GM10266 (cell line): ENCODE measurements at regions not wholly inside any gene's neighbourhood (a gene's known extent, or its start where the extent isn't known, plus 50 kb on each side); places are given as distances from the start of the nearest gene placed in this dataset.

ENCODE experiments used
- DNase-seq: peaks from one replicate; pipeline ENCODE4 v3.0.0; 2012; ENCODE audit errors: extremely low spot score
- TF ChIP-seq, protein P1 (sequence below): IDR thresholded peaks from 2 replicates; pipeline ENCODE4 v1.5.1; 2012; ENCODE audit warnings: mild to moderate bottlenecking, low read depth; ENCODE audit not compliant: control insufficient read depth, insufficient read depth; ENCODE audit errors: missing control alignments

DNA sequence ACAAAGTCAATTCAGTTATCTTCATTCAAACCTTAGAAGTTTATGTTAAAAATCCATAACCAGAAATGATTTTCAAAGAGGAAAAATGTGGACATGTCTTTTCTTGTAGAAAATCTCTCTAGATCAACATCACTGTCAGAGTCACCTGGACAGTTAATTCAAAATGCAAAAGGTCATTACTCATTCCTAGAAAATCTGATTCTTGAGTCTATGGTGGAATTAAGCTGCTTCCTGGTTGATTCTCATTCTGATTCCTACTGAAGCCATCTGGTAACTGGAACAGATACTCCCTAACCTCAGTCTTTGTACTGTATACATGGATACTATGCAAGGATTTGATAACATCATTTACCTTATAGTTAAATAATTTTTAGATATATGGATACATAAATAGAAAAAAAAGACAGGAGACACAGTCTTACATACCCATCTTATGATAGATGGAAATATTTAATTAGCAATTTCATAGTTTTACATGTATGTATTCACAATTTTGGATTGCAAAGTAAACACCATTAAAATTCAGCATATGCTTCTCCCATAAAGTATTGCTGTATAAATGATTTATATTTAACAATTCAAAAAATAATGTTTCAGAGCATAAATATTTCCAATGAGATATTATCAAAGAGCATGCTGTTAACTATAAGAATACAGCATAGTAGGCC, 693.2 kb upstream of the CCDC54 start:
- no peak for DNase-seq
- TF ChIP-seq, protein P1, sequence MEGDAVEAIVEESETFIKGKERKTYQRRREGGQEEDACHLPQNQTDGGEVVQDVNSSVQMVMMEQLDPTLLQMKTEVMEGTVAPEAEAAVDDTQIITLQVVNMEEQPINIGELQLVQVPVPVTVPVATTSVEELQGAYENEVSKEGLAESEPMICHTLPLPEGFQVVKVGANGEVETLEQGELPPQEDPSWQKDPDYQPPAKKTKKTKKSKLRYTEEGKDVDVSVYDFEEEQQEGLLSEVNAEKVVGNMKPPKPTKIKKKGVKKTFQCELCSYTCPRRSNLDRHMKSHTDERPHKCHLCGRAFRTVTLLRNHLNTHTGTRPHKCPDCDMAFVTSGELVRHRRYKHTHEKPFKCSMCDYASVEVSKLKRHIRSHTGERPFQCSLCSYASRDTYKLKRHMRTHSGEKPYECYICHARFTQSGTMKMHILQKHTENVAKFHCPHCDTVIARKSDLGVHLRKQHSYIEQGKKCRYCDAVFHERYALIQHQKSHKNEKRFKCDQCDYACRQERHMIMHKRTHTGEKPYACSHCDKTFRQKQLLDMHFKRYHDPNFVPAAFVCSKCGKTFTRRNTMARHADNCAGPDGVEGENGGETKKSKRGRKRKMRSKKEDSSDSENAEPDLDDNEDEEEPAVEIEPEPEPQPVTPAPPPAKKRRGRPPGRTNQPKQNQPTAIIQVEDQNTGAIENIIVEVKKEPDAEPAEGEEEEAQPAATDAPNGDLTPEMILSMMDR = no peak

- TF ChIP-seq, protein P1 = no peak
- no peak for DNase-seq
Measured at GRCh38 chr3:106685745-106686144, 691.5 kb upstream of the CCDC54 start.

DNA sequence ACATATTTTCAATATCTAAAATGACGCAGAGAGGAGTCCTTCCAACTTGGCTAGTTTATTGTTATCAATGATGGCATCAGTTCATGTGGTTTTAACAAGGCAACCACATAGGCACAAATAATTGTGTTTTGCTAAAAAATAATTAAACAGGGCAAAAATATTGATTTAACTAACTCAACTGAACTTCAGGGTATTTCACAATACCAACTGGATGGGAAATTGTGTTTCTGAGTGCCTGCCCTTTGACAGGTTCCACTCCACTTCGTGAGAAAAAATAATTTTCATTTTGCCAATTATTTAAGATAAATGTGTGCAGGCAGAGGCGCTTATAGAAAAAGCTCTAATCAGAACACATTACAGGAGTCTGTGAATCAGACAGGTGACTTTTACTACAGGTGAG, 689.3 kb upstream of the CCDC54 start:
- TF ChIP-seq, protein P1 = no peak
- DNase-seq = no peak

DNA sequence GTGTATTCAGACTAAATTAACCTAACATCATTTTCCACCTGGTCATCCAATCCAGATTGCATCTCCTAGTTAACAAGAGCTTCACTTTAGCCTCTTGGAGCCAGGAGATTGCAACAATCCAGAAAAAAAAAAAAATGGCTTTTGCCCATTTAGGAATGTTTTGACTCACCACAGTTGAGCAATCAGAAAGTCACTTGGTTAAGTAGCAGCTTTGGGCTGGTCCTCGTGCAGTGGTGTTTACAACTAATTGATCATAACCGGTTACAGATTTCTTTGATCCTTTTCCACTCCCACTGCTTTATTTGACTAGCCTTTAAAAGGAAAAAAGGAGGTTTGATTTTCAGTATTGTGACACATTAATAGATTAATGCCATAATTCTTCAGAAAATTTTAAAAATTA, 688.8 kb upstream of the CCDC54 start:
- DNase-seq = no peak
- TF ChIP-seq, protein P1 = no peak

DNA sequence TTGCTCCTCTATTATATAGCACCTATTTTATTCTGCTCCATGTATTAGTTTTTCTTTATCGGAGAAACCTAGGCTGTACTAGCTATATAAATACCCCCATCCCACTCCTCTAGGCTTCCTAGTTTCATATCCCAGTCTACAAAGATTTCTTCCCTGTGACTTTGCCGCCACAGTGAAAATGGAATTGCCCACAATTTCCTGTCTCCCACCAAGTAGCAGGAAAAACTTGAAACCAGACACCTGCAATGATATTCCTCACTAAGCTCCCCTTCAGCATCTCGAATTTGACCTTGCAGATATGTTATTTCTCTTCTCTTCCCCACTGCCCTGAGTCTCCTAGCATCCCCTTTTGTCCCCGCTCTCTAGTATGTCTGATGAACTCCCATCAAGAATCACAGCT, 685.8 kb upstream of the CCDC54 start:
- no peak for DNase-seq
- TF ChIP-seq, protein P1 = no peak

GRCh38 chr3:106692624-106693023, 684.6 kb upstream of the CCDC54 start:
- TF ChIP-seq, protein P1 = no peak
- DNase-seq = no peak

GRCh38 chr3:106699122-106699521, 678.1 kb upstream of the CCDC54 start:
- DNase-seq = no peak
- TF ChIP-seq, protein P1 = no peak
